ENCODE measurements at regions not wholly inside any gene's neighbourhood (a gene's known extent, or its start where the extent isn't known, plus 50 kb on each side); places are given as distances from the start of the nearest gene placed in this dataset.
"Not testable (repeated sequence)": the region's sequence is repeated elsewhere in the genome, so short reads cannot be mapped to it uniquely, and the experiment has no call there.

DNA sequence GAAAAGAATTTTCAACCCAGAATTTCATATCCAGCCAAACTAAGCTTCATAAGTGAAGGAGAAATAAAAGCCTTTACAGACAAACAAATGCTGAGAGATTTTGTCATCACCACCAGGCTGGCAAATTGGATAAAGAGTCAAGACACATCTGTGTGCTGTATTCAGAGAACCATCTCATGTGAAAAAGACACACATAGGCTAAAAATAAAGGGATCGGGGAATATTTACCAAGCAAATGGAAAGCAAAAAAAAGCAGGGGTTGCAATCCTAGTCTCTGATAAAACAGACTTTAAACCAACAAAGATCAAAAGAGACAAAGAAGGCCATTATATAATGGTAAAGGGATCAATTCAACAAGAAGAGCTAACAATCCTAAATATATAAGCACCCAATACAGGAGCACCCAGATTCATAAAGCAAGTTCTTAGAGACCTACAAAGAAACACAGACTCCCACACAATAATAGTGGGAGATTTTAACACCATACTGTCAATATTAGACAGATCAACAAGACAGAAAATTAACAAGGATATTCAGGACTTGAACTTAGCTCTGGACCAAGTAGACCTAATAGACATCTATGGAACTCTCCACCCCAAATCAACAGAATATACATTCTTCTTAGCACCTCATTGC lies 55.9 kb upstream of the ACSM6 start:
- not testable (repeated sequence) for DNase-seq (ENCODE audit: low read depth in 2 of 2, low spot score in 1 of 2)

- no peak for DNase-seq (ENCODE audit: low read depth in 2 of 2, low spot score in 1 of 2)
Measured at GRCh38 chr10:95134490-95134889, 59.5 kb upstream of the ACSM6 start.

DNA sequence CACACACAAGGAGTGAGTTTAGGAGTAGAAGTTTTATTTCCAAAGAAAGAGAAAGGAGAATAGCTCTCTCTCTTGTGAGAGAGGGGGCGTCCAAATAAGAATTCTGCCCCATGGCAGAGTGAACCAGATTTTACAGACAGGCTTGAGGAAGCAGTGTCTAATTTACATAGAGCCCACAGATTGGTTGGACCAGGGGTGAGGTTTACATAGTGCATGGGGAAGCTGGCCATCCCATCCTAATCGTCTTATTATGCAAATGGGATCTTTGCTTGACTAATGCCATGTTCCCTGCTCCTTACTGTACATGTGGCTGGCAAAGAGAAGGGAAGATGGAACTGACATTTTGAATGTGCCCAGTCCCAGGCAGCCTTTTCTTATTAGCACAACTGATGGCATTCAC lies 60.0 kb upstream of the ACSM6 start:
- no peak for DNase-seq (ENCODE audit: low read depth in 2 of 2, low spot score in 1 of 2)

- DNase-seq (ENCODE audit: low read depth in 2 of 2, low spot score in 1 of 2), result peak; percentile 31 to 44
Measured at GRCh38 chr10:95133016-95133752, 60.9 kb upstream of the ACSM6 start.

DNA sequence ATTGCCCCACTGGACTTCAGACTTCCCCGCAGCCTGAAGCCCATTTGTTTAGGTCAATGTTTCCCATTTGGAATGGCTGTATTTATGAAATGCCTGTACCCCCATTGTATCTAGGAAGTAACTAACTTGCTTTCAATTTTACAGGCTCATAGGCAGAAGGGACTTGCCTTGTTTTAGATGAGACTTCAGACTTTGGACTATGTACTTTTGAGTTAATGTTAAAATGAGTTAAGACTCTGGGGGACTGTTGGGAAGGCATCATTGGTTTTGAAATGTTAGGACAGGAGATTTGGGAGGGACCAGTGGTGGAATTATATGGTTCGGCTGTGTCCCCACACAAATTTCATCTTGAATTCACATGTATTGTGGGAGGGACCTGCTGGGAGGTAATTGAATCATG lies 61.1 kb upstream of the CYP2C8 start:
- not testable (repeated sequence) for DNase-seq (ENCODE audit: low read depth in 2 of 2, low spot score in 1 of 2)

DNA sequence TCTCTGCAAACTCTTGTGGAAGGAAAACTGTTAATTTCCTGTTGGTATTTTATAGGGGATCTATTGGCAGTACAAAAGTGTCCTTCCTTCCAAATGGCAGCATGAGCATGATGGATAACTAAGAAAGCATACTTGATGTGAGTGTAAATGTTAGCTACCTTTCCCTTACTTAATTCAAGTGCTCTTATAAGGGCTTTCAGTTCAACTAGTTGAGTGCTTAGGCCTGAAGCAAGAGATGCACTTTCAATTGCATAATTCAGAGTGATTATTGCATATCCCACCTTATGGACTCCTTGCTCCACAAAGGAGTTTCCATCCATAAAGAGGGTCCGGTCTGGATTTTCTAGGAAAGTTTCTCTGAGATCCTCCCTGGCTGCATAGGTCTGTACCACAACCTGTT lies 56.3 kb upstream of the CYP2C8 start:
- DNase-seq (ENCODE audit: low read depth in 2 of 2, low spot score in 1 of 2), result no peak

DNA sequence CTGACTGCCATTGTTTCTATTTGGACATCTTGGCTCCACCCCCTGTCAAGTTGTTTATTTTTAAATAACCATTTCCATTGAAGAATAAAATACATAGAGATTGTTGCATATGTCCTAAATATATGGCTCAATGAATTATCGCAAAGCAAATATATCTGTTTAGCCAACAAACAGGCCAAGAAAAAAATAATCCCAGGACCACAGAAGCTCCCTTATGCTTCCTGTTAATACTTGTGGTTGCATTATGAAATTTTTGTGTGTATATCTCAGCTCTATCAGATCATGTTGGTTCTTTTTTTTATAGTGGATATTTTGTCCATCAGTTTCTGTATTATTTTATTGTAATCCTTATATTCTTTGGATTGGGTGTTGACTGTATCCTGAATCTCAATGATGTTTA lies 53.4 kb upstream of the CYP2C8 start:
- DNase-seq (ENCODE audit: low read depth in 2 of 2, low spot score in 1 of 2), result no peak

DNA sequence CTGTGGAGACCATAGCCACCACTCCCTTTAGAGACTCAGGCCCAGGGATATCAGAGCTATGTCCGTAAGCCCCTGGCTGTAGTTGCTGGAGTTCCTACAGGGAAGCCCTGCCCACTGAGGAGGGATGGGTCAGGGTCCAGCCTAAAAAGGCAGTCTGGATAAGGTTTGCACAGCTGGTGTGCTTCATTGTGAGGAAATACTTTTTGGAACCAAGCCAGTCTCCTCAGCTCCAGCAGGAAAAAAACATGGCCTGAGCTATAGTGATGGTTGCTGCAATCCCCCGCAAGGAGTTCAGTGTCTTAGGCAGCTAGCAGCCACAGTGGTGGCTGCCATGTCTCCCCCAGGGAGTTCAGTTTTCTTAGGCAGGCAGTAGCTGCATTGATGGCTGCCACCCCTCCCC lies 52.6 kb upstream of the CYP2C8 start:
- DNase-seq (ENCODE audit: low read depth in 2 of 2, low spot score in 1 of 2), result no peak
